Renal cortical epithelial cell (primary cell): ENCODE measurements at regions not wholly inside any gene's neighbourhood (a gene's known extent, or its start where the extent isn't known, plus 50 kb on each side); places are given as distances from the start of the nearest gene placed in this dataset.

Experiments
- DNase-seq: peaks from one replicate; pipeline ENCODE4 v3.0.0-alpha.2; 2011; ENCODE audit warnings: low read depth

GRCh38 chr10:128421371-128422160 is 295.3 kb upstream of the MKI67 start:
- DNase-seq, result no peak

GRCh38 chr10:128422190-128422589 is 296.0 kb upstream of the MKI67 start:
- no peak for DNase-seq

- DNase-seq, result no peak
These were observed 296.8 kb upstream of the MKI67 start for GRCh38 chr10:128422999-128423398.

GRCh38 chr10:128429321-128429720 is 303.1 kb upstream of the MKI67 start:
- no peak for DNase-seq

GRCh38 chr10:128429835-128430513 is 303.8 kb upstream of the MKI67 start:
- no peak for DNase-seq

- DNase-seq, result no peak
These were observed 304.9 kb upstream of the MKI67 start for GRCh38 chr10:128431083-128431482.

GRCh38 chr10:128431506-128431905 is 305.3 kb upstream of the MKI67 start:
- DNase-seq, result no peak

- no peak for DNase-seq
These were observed 305.8 kb upstream of the MKI67 start for GRCh38 chr10:128432011-128432410.

GRCh38 chr10:128432423-128432822 is 306.2 kb upstream of the MKI67 start:
- DNase-seq, result no peak

GRCh38 chr10:128435811-128436210 is 309.6 kb upstream of the MKI67 start:
- no peak for DNase-seq

GRCh38 chr10:128437786-128438345 is 311.6 kb upstream of the MKI67 start:
- DNase-seq, result no peak

- no peak for DNase-seq
These were observed 312.3 kb upstream of the MKI67 start for GRCh38 chr10:128438417-128439063.

- DNase-seq, result no peak
These were observed 314.4 kb upstream of the MKI67 start for GRCh38 chr10:128440513-128441160.

- DNase-seq, result no peak
These were observed 317.8 kb upstream of the MKI67 start for GRCh38 chr10:128443925-128444518.

GRCh38 chr10:128448796-128449195 is 322.6 kb upstream of the MKI67 start:
- DNase-seq, result no peak

- no peak for DNase-seq
These were observed 325.7 kb upstream of the MKI67 start for GRCh38 chr10:128451879-128452278.

- DNase-seq, result no peak
These were observed 330.0 kb upstream of the MKI67 start for GRCh38 chr10:128456271-128456670.

- no peak for DNase-seq
These were observed 330.9 kb upstream of the MKI67 start for GRCh38 chr10:128457136-128457535.

- DNase-seq, result no peak
These were observed 335.8 kb upstream of the MKI67 start for GRCh38 chr10:128461991-128462390.

GRCh38 chr10:128462844-128463243 is 336.6 kb upstream of the MKI67 start:
- no peak for DNase-seq

- peak; percentile 15 for DNase-seq
These were observed 338.0 kb upstream of the MKI67 start for GRCh38 chr10:128463991-128464760.
